ENCODE measurements at regions not wholly inside any gene's neighbourhood (a gene's known extent, or its start where the extent isn't known, plus 50 kb on each side); places are given as distances from the start of the nearest gene placed in this dataset.

DNA sequence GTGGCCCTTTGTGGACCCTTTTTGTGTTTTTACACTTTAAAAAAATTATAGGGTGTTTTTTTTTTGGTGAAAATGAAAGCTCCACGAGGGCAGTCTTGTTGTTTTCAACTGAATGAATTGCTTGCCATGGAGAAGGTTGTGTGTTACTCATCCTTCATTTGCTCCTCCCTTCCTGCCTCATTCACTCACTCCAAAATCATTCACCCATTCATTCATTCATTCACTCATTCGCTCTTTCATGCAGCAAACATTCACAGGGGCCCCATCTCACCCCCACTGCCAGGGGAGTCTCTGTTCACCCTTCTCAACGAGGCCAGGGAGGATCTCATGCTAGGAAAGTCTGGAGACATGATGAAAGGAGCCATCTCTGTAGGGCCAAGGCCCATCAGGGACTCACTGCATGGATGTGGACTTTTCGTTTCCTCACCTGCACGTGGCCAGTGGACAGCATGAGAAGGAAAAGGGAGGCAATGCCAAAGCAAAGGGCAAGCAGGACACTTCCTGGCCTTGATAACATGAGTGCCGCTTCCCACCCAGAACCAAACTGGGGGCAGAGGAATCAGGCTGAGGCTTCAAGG lies 62.8 kb upstream of the COL13A1 start:
- DNase-seq (ENCODE audit: low read depth in 2 of 2, low spot score in 1 of 2), result no peak

DNA sequence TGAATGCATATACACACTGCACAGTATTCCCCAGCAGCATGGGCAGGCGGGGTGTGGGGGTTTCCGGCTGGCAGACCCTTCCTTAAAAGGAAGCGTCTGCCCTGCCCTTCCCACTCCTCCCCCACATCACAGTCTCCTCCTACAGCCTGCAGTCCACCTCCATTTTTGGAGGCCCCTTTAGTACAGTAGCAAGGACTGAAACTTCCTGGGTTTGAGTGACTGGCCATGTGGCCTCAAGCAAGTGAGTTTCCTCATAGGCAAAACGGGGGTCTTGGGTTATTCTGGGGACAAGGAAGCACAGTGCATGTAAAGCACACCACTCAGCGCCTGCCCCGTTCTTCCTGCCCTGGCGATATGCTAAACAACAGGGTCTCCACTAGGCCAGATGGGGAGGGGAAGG lies 62.1 kb upstream of the COL13A1 start:
- DNase-seq (ENCODE audit: low read depth in 2 of 2, low spot score in 1 of 2), result no peak

DNA sequence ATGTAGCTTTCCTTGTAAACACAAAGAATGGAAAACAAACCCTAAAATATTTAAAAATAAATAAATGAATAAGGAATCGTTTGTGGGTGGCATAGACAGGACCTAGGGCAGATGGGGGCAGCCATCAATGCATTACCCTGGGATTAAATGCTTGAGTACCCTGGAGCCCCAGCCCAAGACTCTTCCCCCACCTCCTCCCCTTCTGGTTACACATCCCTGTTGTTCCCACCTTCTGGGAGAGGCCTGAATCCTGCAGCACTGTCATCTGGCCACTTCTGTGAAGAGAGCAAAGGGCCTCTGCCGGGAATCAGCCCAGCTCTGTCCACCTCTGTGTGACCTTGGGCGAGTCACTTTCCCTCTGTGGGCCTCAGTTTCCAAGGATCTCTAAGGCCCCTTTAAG lies 61.6 kb upstream of the COL13A1 start:
- no peak for DNase-seq (ENCODE audit: low read depth in 2 of 2, low spot score in 1 of 2)

DNA sequence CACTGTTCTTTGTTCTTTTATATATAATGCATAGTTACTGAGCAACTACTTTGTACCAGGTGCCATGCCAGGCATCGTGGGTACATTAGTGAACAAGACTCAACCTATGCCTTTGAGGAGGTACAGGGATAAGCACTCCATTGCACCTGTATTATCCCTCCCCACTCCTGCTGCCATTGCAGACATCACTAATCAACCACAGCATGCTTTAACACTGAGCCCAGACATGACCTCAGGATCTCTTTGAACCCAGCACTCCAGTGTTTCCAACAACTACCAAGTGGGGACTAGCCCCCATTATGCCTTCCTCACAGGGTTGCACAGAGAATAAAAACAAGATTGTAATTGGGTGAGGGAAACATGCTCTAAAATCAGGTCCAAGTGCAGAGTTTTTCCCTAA lies 60.5 kb upstream of the COL13A1 start:
- DNase-seq (ENCODE audit: low read depth in 2 of 2, low spot score in 1 of 2), result no peak

DNA sequence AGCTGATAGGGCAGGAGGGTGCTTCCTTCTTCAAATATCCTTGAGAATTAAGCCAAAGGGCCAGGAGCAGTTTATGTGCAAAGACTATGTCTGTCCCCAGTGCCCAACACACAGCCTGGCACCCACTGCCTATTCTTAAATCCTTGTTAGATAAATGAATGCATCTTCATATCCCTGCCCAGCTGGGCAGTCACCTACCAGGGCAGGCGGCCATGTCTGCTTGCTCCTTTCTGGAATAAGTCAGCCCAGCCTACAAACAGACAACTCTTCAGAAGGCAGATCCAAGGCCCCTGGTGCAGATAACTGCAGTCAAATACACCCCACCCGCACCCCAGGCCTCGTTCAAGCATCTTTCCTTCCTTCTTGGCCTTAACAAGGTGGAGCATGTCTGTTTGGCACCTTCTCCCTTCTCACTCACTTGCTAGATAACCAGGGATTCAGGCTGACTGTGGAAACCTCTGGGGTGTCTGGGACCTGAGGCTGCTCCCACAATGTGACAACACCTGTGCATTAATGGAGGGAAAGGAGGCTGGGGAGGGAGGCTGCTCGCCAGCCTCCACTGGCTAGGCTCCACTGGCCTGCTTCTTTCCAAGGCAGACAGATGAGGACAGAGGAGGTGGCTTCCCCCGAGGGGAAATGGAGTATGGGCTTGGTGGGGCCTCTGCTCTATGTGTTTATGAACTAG lies 59.9 kb upstream of the COL13A1 start:
- DNase-seq (ENCODE audit: low read depth in 2 of 2, low spot score in 1 of 2), result no peak

DNA sequence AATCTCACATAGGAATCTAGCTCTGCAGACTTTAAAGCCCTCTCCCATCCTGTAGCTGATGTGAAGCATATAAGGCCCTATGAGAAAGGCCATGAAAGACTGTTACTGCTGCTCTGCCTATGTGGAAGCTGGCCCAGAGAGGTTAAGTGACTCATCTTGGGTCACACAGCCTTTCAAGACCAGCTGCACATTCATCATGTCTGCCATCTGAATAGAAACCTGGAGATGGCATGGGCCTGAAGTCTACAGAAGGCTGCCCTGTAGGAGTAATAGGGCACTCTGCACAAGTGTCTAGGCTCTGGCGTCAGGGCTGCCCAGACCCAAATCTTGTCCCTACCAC lies 59.4 kb upstream of the COL13A1 start:
- no peak for DNase-seq (ENCODE audit: low read depth in 2 of 2, low spot score in 1 of 2)

DNA sequence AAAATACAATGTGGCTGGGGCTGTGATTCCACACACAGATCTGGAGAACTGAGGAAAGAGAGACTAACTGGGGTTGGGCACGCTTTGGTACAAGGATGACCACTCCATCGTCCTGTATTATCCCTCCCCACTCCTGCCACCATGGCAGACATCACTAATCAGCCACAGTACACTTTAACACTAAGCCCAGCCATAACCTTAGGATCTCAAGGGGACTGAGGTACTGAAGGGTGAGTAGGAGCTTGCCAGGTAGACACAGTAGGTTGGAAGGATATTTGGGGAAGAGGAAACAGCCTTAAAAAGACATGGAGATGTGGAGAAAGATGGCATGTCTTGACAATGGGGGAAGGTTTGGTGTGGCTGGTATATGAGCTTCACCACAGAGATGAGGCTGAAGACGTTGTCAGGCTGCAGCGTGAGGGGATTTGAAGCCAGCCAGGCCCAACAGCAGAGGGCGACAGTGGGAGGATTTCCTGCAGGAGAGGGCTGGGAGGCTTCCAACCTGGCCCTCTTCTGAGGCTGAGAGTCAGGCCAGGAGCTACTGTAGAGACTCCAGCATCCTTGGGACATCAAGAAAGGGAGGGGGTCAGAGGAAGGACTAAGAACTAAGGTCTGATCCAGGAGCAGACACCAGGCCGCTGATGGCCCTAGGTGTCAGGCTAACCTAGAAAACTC lies 58.6 kb upstream of the COL13A1 start:
- no peak for DNase-seq (ENCODE audit: low read depth in 2 of 2, low spot score in 1 of 2)

DNA sequence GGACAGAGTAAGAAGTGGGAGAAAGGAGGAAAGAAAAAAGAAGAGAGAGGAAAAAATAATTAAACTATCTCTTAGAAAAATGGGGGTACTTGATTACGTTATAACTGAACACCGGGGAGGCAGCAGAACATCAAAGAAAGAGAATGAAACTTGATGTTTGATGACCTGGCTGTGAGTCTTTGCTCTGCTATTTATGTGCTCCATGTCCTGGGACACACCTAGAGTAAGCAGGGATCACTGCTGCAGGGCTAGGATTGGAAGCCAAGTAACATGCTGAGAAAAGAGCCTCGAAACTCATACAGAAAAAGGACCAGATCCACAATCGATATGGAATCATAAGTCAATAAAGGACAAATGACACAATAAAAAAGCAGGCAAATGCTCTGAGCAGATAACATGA lies 56.7 kb upstream of the COL13A1 start:
- no peak for DNase-seq (ENCODE audit: low read depth in 2 of 2, low spot score in 1 of 2)

DNA sequence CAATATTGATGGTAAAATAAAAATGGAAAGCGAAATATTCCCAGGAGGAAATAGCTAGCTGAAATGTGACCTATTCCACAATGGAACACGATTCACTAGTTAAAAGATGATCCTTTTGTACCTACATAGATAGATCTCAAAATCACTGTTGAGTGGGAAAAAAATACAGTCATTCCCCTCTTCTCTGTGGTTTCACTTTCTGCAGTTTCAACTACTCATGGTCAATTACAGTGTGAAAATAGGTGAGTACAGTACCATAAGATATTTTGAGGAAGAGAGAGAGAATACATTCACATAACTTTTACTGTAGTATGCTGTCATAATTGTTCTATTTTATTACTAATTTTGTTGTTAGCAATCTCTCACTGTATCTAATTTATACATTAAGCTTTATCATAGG lies 56.0 kb upstream of the COL13A1 start:
- no peak for DNase-seq (ENCODE audit: low read depth in 2 of 2, low spot score in 1 of 2)

DNA sequence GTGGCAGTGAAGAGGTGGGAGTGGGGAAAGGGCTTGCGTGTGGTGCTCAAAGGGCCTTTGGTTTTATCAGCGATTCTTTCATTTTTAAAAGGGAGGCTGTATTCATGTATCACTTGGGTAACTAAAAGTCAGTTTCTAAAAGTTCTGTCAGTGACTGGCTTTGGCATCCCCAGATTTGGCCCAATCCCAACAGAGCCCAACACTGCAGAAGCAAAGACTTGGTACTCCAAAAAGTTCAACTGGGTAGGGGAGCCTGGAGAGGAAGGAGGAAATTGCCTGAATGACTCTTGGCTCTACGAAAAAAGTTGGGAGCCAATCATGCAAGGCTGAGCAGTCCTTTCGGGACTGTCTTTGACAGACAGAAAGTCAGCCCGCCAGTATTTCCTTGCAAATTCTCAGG lies 54.5 kb upstream of the COL13A1 start:
- no peak for DNase-seq (ENCODE audit: low read depth in 2 of 2, low spot score in 1 of 2)

DNA sequence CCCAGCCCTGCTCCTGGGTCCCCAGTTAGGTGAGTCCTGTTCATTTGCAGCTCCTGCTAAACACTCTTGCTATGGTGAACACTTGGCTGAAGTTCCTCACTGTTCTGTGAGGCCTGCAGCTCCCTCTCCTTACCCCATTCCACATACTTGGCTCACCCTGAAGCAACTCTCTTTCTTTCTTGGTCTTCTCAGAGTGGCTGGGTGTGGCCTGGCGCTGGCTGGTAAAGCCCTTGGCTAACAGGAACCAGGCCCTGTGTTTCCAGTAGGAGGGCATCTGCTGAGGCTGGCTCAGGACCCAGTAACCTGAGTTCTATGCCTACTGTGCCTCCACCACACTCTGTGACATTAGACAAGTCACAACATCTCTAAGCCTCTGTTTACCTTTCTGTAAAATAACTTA lies 53.1 kb upstream of the COL13A1 start:
- DNase-seq (ENCODE audit: low read depth in 2 of 2, low spot score in 1 of 2), result no peak

DNA sequence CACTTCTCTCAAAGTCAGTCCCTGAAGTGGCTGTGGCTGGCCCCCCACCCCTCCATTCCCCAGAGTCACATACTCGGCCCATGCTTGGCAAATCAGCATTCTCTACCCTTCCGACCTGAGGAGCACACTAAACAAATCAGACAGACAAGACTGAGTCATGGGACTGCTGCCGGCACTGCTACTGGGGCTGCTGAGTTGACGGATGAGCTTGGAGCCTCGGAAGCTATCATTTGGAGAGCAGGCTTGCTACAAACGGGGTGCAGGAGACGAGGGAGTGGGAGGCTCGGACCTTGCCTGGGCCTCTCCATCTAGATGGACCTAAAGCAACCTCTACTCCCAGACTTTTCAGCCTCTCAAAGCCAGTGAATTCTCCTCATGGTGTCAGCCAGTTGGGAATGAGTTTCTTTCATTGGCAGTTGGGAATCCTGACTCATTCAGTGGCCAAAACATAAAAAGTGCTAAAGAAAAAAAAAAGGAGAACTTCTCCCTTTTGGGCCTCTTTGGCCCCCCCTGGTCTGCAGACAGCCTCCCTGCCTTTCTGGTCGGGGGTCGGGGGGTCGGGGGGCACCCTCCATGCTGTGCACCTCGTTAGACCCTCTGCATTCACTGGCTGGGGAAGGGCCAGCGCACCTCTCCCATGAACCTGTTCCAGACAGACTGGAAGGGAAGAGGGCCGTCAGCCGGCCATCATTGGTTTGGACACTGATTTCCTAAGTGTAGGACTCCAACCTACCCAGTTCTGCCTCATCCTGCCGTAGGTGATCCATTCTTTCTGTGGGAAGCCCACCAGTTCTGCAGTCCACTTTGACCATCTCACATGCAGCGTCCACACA lies 52.3 kb upstream of the COL13A1 start:
- DNase-seq (ENCODE audit: low read depth in 2 of 2, low spot score in 1 of 2), result no peak

DNA sequence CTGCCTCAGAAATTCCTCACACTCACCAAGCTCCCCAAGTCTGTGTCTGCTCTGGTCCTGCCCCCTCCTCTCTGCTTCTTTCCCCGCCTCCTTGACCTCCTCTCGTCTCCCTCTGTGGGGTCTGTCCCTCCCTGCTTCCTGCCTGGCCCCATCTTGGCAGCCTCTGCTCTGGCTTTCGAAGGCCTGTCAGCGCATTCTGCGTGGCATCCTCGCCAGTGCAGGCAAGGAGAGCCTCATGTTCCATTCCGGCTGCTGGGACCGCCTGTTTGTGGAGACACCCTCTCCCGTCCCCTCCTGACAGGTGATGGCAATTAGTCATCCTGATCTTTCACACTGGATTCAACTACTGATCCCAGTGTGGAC lies 51.7 kb upstream of the COL13A1 start:
- DNase-seq (ENCODE audit: low read depth in 2 of 2, low spot score in 1 of 2), result no peak

DNA sequence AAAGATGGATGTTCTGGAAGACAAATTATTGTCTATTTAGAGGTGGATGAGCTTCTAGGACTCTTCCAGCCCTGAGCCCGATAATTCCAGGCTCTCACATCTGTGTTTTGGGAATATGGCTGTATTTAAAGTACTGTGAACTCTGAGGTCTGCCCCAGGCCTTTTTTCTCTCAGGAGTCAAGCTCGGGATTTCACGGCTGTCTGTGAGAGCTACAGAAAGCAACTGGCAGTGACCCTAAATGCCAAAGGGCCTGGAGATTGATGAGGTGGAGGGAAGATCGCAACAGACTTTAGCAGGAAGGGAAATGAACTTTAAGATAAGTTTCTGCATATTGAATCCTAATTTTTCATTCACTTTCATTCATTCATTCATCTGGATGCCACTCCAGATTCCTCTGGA lies 51.0 kb upstream of the COL13A1 start:
- DNase-seq (ENCODE audit: low read depth in 2 of 2, low spot score in 1 of 2), result no peak

DNA sequence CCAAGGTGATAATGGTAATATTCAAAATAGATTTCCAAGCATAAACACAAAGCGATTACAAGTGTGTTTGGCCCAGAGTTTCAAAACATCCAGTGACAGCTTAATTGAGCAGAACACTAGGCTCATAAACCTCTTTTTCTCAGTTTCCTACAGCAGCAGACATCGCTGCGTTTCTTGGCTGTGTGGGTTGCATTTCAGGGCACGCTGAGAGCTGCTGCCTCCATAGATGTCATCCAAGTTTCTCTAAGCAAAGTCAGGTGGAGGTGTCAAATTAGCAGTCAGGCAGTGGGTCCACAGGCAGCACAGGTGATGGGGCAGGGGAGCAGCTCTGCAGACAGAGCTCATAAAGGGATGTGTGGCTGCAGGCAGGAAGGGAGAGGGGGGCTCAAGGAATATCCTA lies 50.5 kb upstream of the COL13A1 start:
- DNase-seq (ENCODE audit: low read depth in 2 of 2, low spot score in 1 of 2), result no peak

Data from stimulated activated CD8-positive, alpha-beta memory T cell treated with anti-CD3 and anti-CD28 coated beads, Interleukin-4, amount 100 ng/mL, for 1 hour (primary cell).